LNCaP clone FGC (cell line): ENCODE measurements at regions not wholly inside any gene's neighbourhood (a gene's known extent, or its start where the extent isn't known, plus 50 kb on each side); places are given as distances from the start of the nearest gene placed in this dataset.

ENCODE experiments used
- DNase-seq: peaks from one replicate; pipeline ENCODE4 v3.0.0-alpha.2; 2011; ENCODE audit warnings: low read depth
- H3K4me3 ChIP-seq: 2 replicates; pipeline ENCODE4 v1.5.1; 2011; ENCODE audit warnings: mild to moderate bottlenecking, low read depth, low read length, control low read depth
- TF ChIP-seq, protein P1 (sequence below): IDR thresholded peaks from 2 replicates; pipeline ENCODE4 v1.5.1; 2012; ENCODE audit warnings: mild to moderate bottlenecking; ENCODE audit not compliant: control insufficient read depth, insufficient read depth; ENCODE audit errors: extremely low read depth

DNA sequence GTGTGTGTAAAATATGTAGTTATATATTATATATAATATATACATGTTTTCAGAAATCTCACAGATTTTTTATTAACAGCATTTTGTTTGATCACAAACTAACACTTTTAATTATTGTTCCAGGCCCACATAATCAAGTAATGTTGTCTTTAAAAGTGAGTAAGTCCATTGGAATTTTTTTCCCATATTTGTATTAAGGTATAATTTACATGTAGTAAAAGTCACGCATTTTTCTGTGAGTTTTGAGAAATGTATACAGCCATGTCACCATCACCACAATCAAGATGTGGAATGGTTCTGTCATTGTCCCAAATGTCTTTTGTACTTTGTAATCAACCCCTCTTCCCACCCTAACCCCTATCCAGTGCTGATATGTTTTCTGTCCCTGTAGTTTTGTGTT is 120.0 kb upstream of the RFC3 start:
- no peak overlapping the region for H3K4me3 ChIP-seq
- TF ChIP-seq, protein P1, sequence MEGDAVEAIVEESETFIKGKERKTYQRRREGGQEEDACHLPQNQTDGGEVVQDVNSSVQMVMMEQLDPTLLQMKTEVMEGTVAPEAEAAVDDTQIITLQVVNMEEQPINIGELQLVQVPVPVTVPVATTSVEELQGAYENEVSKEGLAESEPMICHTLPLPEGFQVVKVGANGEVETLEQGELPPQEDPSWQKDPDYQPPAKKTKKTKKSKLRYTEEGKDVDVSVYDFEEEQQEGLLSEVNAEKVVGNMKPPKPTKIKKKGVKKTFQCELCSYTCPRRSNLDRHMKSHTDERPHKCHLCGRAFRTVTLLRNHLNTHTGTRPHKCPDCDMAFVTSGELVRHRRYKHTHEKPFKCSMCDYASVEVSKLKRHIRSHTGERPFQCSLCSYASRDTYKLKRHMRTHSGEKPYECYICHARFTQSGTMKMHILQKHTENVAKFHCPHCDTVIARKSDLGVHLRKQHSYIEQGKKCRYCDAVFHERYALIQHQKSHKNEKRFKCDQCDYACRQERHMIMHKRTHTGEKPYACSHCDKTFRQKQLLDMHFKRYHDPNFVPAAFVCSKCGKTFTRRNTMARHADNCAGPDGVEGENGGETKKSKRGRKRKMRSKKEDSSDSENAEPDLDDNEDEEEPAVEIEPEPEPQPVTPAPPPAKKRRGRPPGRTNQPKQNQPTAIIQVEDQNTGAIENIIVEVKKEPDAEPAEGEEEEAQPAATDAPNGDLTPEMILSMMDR, result no peak
- no peak for DNase-seq

DNA sequence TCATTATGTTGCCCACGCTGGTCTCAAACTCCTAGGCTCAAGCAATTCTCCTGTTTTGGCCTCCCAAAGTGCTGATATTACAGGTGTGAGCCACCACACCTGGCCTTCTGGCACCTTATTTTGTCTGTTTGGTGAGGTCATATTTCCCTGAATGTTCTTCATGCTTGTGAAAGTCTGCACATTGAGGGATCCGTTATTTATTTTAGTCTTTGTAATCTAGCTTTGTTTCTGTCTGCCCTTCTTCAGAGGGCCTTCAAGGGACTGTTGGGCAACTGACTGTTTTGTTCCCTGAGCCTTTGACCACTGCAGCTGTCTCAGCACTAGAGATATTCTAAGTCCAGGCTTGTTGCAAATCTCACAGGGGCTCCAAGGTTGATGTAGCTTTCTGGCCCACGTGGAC is 110.5 kb upstream of the RFC3 start:
- no peak for DNase-seq
- TF ChIP-seq, protein P1, result no peak

DNA sequence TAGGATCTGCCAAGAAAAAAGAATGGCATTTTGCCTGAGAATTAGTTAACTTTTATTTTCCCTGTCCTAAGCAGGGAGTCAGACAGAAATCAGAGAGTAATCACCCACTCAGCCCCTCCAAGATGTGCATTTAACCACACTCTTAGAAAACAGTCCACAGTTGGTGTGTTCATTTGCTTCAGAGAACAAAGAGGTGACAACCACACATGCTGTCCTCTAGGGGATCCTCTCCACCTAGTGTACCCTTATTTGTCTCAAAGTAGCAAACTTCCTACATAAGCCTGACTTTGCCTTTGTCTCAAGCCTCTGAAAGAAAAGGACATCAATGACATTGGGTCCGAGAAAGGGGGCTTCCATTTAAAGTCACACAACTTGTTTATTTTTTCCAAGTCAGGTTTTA is 107.0 kb upstream of the RFC3 start:
- no peak for DNase-seq
- H3K4me3 ChIP-seq, result no peak overlapping the region
- TF ChIP-seq, protein P1, result no peak

More for the DNA sequence above, 110.5 kb upstream of the RFC3 start:
- H3K4me3 ChIP-seq, result no peak overlapping the region

DNA sequence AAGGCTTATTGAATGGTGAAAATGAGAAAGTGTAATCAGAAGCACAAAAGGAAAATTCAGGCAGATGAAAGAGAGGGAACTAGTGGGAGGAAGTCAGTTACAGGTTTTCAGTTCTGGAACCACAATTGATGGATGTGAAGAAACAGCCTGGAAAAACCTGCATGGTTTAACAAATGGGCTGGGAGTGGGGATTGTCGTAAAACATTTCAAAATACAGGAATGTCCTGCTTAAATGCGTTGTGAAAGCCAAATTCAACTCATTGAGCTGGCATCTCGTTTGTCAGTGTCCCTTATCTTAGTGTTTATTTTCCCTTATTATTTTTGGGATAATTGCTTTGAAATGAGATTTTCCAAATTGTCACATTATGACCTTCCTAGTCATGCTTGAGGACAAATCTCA is 106.5 kb upstream of the RFC3 start:
- DNase-seq, result no peak
- H3K4me3 ChIP-seq, result no peak overlapping the region
- TF ChIP-seq, protein P1, result no peak

DNA sequence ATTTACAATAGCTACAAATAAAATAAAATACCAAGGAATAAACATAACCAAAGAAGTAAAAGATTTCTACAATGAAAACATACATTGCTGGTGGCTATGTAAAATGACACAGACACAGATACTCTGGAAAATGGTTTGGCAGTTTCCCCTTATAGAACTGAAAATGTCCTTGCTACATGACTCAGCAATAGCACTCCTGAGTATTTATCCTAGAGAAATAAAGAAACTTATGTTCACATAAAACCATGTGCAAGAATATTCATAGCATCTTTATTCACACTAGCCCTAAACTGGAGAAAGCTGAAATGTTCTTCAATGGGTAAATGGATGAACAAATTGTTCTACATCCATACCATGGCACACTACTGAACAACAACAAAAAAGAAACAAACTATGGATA is 100.2 kb upstream of the RFC3 start:
- TF ChIP-seq, protein P1, result no peak
- no peak overlapping the region for H3K4me3 ChIP-seq
- no peak for DNase-seq

DNA sequence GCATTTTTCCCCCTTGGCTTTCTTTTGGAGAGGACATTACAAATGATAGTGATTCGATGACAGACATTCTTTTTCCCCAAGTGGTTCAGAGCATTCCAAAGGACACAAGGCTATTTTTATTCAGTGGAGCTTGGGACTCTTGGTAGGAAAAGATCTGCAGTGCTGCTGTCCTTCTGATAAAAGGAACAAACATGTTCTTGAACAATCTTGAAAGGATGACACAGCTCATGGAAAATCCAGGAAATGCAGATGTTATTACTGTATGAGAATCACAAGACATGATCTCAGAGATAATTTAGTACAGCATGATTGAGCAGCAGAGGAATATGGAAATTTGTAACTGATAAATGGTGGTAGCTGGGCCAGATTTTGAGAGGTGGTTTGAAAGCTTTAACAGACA is 96.2 kb upstream of the RFC3 start:
- no peak for DNase-seq
- no peak overlapping the region for H3K4me3 ChIP-seq
- TF ChIP-seq, protein P1, result no peak

DNA sequence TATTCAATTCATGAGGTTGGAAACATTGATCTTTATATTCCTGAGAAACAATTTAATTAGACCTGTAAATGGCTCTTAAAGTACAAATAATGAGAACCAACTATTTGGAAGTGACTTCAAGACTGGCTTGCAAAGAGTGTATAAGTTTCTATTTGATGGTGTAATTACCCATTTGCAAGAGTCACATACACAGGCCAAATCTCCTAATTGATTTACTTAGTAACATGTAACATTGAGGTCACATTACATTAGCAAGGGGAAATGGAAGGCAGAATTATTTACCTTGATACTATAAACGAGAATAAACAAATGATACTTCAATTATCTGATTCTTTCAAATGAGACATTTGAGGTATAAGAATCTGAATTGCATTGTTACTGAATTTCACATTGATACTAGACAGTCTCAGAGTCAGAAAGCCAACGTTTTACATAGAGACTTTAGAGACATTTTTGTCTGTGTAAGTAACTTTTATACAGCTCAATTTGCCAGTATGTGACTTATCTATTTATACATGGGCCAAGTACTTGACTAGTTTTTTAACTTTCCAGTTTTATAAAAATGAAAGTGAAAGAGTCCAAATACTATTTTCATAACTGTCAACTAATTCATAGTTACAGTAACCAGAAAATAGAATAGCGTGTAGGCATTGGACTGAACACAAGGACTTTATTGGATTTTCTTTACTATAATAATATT is 95.6 kb upstream of the RFC3 start:
- no peak for DNase-seq

More for the DNA sequence above, 95.6 kb upstream of the RFC3 start:
- TF ChIP-seq, protein P1, result no peak
- H3K4me3 ChIP-seq, result no peak overlapping the region
